ENCODE measurements at regions not wholly inside any gene's neighbourhood (a gene's known extent, or its start where the extent isn't known, plus 50 kb on each side); places are given as distances from the start of the nearest gene placed in this dataset.

DNA sequence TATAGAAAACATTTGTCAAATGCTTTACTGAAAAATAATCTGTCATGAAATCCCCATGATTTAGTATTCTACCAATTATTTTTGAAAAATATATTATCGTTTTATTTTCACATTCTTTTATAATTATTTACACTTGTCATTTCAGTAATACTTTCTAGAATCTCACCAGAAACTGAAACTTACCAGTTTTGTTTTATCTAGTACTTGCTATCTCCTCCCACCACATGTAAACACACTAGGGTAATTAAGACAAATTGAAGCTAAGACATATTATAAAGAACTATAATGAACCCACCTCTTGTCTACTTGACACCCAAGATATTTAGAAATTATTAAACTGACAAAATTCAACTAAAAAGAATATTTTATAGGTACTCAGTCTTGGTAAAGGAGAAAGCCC, 51.5 kb upstream of the GRM3 start:
- ChIA-PET POLR2A (no interaction called here), CTCF (no interaction called here)
- ATAC-seq (ENCODE audit: poor library complexity) (no peak), DNase-seq (no peak)
- Mint-ChIP-seq H3K36me3 (ENCODE audit: low read depth) (no peaks in the 10 kb centered on the region), H3K27ac (no peak overlapping the region), H3K27me3 (no peaks in the 10 kb centered on the region), H3K4me1 (ENCODE audit: low read depth) (no peaks in the 10 kb centered on the region), H3K4me3 (no peak overlapping the region), H3K9me3 (peaks cover 10% of the 10 kb centered on the region)
- Histone ChIP-seq H3K27me3 (ENCODE audit: control insufficient read depth in 1 of 2, insufficient read depth in 2 of 2, low read length in 2 of 2) (no peaks in the 10 kb centered on the region), H3K4me1 (ENCODE audit: insufficient read depth, low read length) (no peaks in the 10 kb centered on the region), H3K36me3 (ENCODE audit: insufficient read depth, low read length) (no peaks in the 10 kb centered on the region), H3K4me3 (ENCODE audit: low read length) (no peak overlapping the region), H3K27ac (ENCODE audit: low read depth in 1 of 2, low read length in 2 of 2) (no peak overlapping the region), H3K9me3 (ENCODE audit: control insufficient read depth in 1 of 2, insufficient read depth in 1 of 2, low read length in 2 of 2) (no peaks in the 10 kb centered on the region)
- TF ChIP-seq, protein P1, sequence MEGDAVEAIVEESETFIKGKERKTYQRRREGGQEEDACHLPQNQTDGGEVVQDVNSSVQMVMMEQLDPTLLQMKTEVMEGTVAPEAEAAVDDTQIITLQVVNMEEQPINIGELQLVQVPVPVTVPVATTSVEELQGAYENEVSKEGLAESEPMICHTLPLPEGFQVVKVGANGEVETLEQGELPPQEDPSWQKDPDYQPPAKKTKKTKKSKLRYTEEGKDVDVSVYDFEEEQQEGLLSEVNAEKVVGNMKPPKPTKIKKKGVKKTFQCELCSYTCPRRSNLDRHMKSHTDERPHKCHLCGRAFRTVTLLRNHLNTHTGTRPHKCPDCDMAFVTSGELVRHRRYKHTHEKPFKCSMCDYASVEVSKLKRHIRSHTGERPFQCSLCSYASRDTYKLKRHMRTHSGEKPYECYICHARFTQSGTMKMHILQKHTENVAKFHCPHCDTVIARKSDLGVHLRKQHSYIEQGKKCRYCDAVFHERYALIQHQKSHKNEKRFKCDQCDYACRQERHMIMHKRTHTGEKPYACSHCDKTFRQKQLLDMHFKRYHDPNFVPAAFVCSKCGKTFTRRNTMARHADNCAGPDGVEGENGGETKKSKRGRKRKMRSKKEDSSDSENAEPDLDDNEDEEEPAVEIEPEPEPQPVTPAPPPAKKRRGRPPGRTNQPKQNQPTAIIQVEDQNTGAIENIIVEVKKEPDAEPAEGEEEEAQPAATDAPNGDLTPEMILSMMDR (IDR thresholded peaks at IDR 0.05) = no peak
- intact Hi-C loops (cut with DNase I, micrococcal nuclease) = no loop called here

DNA sequence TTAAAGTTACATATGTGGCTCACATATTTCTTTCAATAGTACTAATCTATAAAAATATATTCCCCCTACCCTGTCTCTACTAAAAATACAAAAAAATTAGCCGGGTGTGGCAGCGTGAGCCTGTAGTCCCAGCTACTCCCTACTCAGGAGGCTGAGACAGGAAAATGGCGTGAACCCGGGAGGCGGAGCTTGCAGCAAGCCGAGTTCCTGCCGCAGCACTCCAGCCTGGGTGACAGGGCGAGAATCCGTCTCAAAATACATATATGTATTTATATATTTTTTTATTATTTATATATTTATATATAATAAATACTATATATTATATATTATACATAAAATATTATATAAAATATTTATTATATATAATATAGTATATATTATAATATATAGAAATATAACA, 69.7 kb upstream of the GRM3 start:
- Mint-ChIP-seq H3K27me3 (no peaks in the 10 kb centered on the region), H3K4me1 (ENCODE audit: low read depth) (no peaks in the 10 kb centered on the region), H3K27ac (no peak overlapping the region), H3K4me3 (no peak overlapping the region), H3K9me3 (no peaks in the 10 kb centered on the region), H3K36me3 (ENCODE audit: low read depth) (no peaks in the 10 kb centered on the region)
- Histone ChIP-seq H3K27ac (ENCODE audit: low read depth in 1 of 2, low read length in 2 of 2) (no peak overlapping the region), H3K4me1 (ENCODE audit: insufficient read depth, low read length) (no peaks in the 10 kb centered on the region), H3K27me3 (ENCODE audit: control insufficient read depth in 1 of 2, insufficient read depth in 2 of 2, low read length in 2 of 2) (no peaks in the 10 kb centered on the region), H3K36me3 (ENCODE audit: insufficient read depth, low read length) (no peaks in the 10 kb centered on the region), H3K9me3 (ENCODE audit: control insufficient read depth in 1 of 2, insufficient read depth in 1 of 2, low read length in 2 of 2) (no peaks in the 10 kb centered on the region), H3K4me3 (ENCODE audit: low read length) (no peak overlapping the region)
- DNase-seq = no peak
- ATAC-seq (ENCODE audit: poor library complexity) = no peak
- TF ChIP-seq, protein P1 (IDR thresholded peaks at IDR 0.05) = no peak
- POLR2A ChIA-PET = no interaction called here
- CTCF ChIA-PET = no interaction called here
- intact Hi-C loops (cut with DNase I, micrococcal nuclease) = no loop called here

DNA sequence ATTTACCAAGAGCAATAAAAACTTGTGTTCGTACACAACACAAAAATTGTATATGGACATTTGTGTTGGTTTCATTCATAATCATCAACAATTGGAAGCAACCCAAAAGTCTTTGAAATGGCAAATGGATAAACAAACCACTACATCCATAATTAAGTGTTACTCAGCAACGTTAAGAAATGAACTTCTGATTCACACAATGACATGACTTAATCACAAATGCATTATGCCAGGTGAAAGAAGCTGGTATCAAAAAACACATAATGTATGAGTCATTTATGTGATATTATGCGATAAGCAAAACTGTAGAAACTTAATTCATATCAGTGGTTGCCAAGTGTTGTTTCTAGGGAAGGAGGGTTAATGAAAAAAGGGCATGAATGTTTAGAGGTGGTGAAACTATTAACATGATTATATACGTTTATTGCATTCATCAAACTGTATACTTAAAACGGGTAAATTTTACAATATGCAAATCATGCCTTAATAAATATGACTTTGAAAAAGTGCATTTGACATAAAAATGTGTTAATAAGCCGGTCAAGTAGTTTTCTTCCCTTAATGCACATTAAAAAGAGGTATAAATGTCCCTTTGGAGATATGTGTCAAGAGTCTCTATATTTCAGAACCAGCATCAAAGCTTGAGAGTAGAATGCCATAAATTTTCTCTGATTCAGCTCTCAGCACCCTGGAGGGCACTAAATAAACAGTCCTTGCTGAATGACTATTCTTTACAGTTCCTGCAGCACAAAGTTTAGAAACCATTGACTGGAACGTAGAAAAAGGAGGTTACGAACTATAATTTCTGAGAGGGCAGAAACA, 84.8 kb upstream of the GRM3 start:
- no peak for DNase-seq
- H3K9me3 ChIP-seq (ENCODE audit: control insufficient read depth in 1 of 2, insufficient read depth in 1 of 2, low read length in 2 of 2) = no peaks in the 10 kb centered on the region
- no peak overlapping the region for H3K4me3 ChIP-seq (ENCODE audit: low read length)
- ChIA-PET POLR2A (no interaction called here), CTCF (no interaction called here)
- TF ChIP-seq, protein P1 (IDR thresholded peaks at IDR 0.05) = no peak
- H3K36me3 Mint-ChIP-seq (ENCODE audit: low read depth) = no peaks in the 10 kb centered on the region
- no peaks in the 10 kb centered on the region for H3K36me3 ChIP-seq (ENCODE audit: insufficient read depth, low read length)
- H3K27ac ChIP-seq (ENCODE audit: low read depth in 1 of 2, low read length in 2 of 2) = no peak overlapping the region
- no peaks in the 10 kb centered on the region for H3K4me1 ChIP-seq (ENCODE audit: insufficient read depth, low read length)
- no peaks in the 10 kb centered on the region for H3K27me3 ChIP-seq (ENCODE audit: control insufficient read depth in 1 of 2, insufficient read depth in 2 of 2, low read length in 2 of 2)
- H3K4me1 Mint-ChIP-seq (ENCODE audit: low read depth) = no peaks in the 10 kb centered on the region
- peaks cover 3% of the 10 kb centered on the region for H3K9me3 Mint-ChIP-seq
- no peak for ATAC-seq (ENCODE audit: poor library complexity)
- H3K27me3 Mint-ChIP-seq = no peaks in the 10 kb centered on the region
- H3K27ac Mint-ChIP-seq = no peak overlapping the region
- no peak overlapping the region for H3K4me3 Mint-ChIP-seq
- intact Hi-C loops (cut with DNase I, micrococcal nuclease) = no loop called here

Data from CD4-positive, alpha-beta T cell (primary cell).